Psoas muscle (tissue), 7 donors: ENCODE measurements at regions not wholly inside any gene's neighbourhood (a gene's known extent, or its start where the extent isn't known, plus 50 kb on each side); places are given as distances from the start of the nearest gene placed in this dataset.
"Not testable (repeated sequence)": the region's sequence is repeated elsewhere in the genome, so short reads cannot be mapped to it uniquely, and the experiment has no call there.

ENCODE experiments used
- ATAC-seq, 4 donors: fragments of 200-7000 bp; cut with Tn5 transposase; one replicate each; pipeline ENCODE4 v1.9.1; 2020; ENCODE audit warnings: moderate library complexity in 3 of 4, mild to moderate bottlenecking in 2 of 4
- DNase-seq, 2 donors: peaks; one replicate each; pipeline ENCODE4 v3.0.0-alpha.2; 2020
- H3K27ac ChIP-seq: fragments of 200-600 bp; one replicate; pipeline ENCODE4 v1.8.0; 2022
- H3K27me3 ChIP-seq, 3 donors: fragments of 200-600 bp in 1 of 3; one replicate each; pipeline versions ENCODE4 v1.6.1 to v1.8.0; 2013 to 2022; ENCODE audit warnings: low read length in 2 of 3, mild to moderate bottlenecking in 2 of 3, moderate library complexity in 1 of 3; ENCODE audit not compliant: insufficient read depth in 3 of 3
- H3K36me3 ChIP-seq, 2 donors: fragments of 200-600 bp in 1 of 2; one replicate each; pipeline versions ENCODE4 v1.6.1 to v1.8.0; 2013 to 2022; ENCODE audit warnings: low read depth in 1 of 2, mild to moderate bottlenecking in 1 of 2, moderate library complexity in 1 of 2; ENCODE audit not compliant: insufficient read depth in 1 of 2
- H3K4me1 ChIP-seq: fragments of 200-600 bp; one replicate; pipeline ENCODE4 v1.8.0; 2022
- H3K4me3 ChIP-seq: fragments of 200-600 bp; one replicate; pipeline ENCODE4 v1.8.0; 2022; ENCODE audit warnings: mild to moderate bottlenecking
- H3K9me3 ChIP-seq: fragments of 200-600 bp; one replicate; pipeline ENCODE4 v1.8.0; 2022
- WGBS, 3 donors: extraction: QIAGEN DNeasy Blood & Tissue Kit; methylation state at CpG; one replicate each; pipeline versions ENCODE4 v1.1.6 to v1.1.7; 2013; 5-methylcytosine and 5-hydroxymethylcytosine counted together
- intact Hi-C, 2 donors: fragments of 100-400 bp; cut with DNase I; formaldehyde crosslinking; loops; one replicate each; pipeline versions ENCODE4 v1.11.0 to v1.14.2; 2022
- TF ChIP-seq, protein P1 (sequence below): fragments of 200-600 bp; IDR thresholded peaks from one replicate; pipeline ENCODE4 v1.8.0; 2022; ENCODE audit warnings: antibody characterized with exemption
- donor health status: healthy with polysubstance abuse.
- donor health status: DM: no; HTN: no; CAD: no; lungs with moderate emphysema.
- donor health status: Bipolar disorder and iron deficiency.
- donor health status: healthy.
- donor health status: DM: yes; HTN: yes; CAD: no.
- donor health status: DM: no; HTN: no; CAD: no.
- donor health status: DM: yes; HTN: yes; CAD: no.

DNA sequence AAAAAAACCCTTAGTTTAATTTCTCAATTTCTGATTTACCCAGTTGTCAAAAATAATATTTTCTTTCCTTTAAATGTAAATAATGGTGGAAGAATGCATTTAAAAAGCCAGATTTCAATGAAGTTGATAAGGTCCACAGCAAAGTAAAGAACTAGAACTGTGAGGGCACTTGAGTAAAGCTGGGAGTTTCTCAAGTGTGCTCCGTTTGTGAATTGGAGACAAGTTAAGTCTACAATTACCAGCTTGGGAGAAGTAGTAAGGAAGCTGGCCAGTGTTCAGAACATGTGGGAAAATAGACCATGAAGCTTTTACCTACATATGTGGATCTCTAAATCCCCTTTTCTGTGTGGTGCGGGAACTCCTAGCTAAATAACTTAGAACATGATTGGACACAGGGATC lies 239.4 kb downstream of the OXSM start:
- ATAC-seq = no peak
- Histone ChIP-seq H3K27ac (no peak overlapping the region), H3K4me1 (no peaks in the 10 kb centered on the region), H3K9me3 (no peaks in the 10 kb centered on the region), H3K36me3 (no peaks in the 10 kb centered on the region), H3K27me3 (no peaks in the 10 kb centered on the region), H3K4me3 (no peak overlapping the region)
- intact Hi-C loops = no loop called here
- WGBS, 3 donors = 41 to 59% (median 45%) methylated on average over 2 of the region's 2 CpGs
- no peak for DNase-seq
- TF ChIP-seq, protein P1, sequence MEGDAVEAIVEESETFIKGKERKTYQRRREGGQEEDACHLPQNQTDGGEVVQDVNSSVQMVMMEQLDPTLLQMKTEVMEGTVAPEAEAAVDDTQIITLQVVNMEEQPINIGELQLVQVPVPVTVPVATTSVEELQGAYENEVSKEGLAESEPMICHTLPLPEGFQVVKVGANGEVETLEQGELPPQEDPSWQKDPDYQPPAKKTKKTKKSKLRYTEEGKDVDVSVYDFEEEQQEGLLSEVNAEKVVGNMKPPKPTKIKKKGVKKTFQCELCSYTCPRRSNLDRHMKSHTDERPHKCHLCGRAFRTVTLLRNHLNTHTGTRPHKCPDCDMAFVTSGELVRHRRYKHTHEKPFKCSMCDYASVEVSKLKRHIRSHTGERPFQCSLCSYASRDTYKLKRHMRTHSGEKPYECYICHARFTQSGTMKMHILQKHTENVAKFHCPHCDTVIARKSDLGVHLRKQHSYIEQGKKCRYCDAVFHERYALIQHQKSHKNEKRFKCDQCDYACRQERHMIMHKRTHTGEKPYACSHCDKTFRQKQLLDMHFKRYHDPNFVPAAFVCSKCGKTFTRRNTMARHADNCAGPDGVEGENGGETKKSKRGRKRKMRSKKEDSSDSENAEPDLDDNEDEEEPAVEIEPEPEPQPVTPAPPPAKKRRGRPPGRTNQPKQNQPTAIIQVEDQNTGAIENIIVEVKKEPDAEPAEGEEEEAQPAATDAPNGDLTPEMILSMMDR = no peak

DNA sequence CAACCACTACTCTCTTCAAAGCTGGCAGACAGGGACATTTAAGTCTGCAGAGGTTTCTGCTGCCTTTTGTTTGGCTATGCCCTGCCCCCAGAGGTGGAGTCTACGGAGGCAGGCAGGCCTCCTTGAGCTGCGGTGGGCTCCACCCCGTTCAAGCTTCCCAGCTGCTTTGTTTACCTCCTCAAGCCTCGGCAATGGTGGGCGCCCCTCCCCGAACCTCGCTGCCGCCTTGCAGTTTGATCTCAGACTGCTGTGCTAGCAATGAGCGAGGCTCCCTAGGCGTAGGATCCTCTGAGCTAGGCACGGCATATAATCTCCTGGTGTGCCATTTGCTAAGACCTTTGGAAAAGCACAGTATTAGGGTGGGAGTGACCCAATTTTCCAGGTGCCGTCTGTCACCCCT lies 252.2 kb downstream of the OXSM start:
- H3K27me3 ChIP-seq, DNase-seq, H3K36me3 ChIP-seq, H3K4me1 ChIP-seq, ATAC-seq, H3K27ac ChIP-seq, intact Hi-C loops, H3K4me3 ChIP-seq: not testable (repeated sequence)
- WGBS, 3 donors = 86 to 94% (median 88%) methylated on average over 12 of the region's 12 CpGs
- peaks cover 15% of the 10 kb centered on the region for H3K9me3 ChIP-seq

DNA sequence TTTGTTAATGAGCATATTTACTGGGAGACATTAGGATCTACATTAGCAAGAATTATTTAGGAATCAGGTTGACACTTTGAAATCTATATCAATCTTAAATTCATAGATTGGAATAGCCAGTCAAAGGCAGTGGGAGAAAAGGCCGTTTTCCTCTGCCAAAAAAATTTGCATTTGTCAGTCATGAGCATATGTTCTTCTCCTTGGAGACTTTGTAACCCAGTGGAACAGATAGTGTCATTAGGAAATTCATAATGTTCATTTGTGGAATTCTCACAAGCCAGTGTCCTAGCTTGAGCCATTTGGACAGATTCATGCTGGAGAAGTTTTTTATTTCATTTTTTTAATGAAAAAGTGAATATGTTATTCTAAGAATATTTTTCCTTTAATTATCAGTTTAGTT lies 260.1 kb downstream of the OXSM start:
- 15 to 36% (median 27%) methylated on average over 1 of the region's 1 CpG for WGBS, 3 donors

DNA sequence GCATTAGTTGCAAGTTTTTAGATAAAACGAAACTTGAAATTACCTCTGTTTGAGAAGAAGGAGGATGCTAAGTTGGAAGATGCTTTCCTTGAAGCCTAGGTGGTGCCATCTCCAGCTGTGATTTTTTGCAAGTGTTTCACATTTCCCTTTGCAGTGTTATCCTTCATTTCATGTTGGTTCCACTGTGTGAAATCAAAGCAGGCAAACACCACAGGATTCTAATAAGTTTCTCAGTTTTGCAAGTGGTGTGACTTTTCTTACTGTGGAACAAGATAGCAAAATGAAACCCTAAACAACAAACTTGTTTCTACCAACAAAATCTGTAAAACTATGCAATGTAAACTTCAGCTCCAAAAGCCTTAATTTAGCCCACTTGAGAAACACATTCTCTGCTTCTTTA lies 260.9 kb downstream of the OXSM start:
- Histone ChIP-seq H3K27ac (no peak overlapping the region), H3K9me3 (no peaks in the 10 kb centered on the region), H3K4me1 (no peaks in the 10 kb centered on the region), H3K27me3 (no peaks in the 10 kb centered on the region), H3K36me3 (no peaks in the 10 kb centered on the region), H3K4me3 (no peak overlapping the region)
- ATAC-seq = no peak
- WGBS, 3 donors = 70 to 94% (median 88%) methylated on average over 1 of the region's 1 CpG
- TF ChIP-seq, protein P1 = no peak
- intact Hi-C loops = no loop called here
- DNase-seq = no peak

More for the DNA sequence above, 260.1 kb downstream of the OXSM start:
- DNase-seq (no peak), ATAC-seq (no peak)
- intact Hi-C loops = no loop called here
- TF ChIP-seq, protein P1 = no peak
- no peaks in the 10 kb centered on the region for H3K27me3 ChIP-seq
- no peak overlapping the region for H3K27ac ChIP-seq
- no peaks in the 10 kb centered on the region for H3K9me3 ChIP-seq
- no peaks in the 10 kb centered on the region for H3K4me1 ChIP-seq
- H3K36me3 ChIP-seq = no peaks in the 10 kb centered on the region
- H3K4me3 ChIP-seq = no peak overlapping the region

DNA sequence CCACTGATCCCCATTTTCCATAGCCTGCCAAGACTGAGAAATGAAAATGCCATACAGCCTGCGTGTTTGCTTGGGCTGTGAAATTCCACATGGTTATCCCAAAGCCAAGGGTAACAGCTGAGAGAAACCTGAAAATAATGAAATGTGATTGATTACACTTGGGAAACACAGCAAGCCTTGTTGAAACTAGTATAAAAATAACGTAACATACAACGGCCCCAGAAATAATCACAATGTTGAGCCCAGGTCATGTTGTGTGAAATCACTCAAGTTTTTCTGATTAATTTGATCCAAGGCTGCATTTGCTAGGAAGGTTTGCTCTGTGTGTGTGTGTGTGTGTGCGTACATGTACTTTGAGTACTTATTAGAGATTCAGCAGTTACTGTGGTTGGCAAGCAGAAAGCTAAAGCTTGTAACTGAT lies 269.0 kb downstream of the OXSM start:
- TF ChIP-seq, protein P1 = no peak
- WGBS, 3 donors = 17 to 37% (median 31%) methylated on average over 4 of the region's 4 CpGs
- ATAC-seq (no peak), DNase-seq (no peak)
- Histone ChIP-seq H3K36me3 (no peaks in the 10 kb centered on the region), H3K4me3 (no peak overlapping the region), H3K27me3 (no peaks in the 10 kb centered on the region), H3K9me3 (no peaks in the 10 kb centered on the region), H3K27ac (no peak overlapping the region), H3K4me1 (no peaks in the 10 kb centered on the region)
- intact Hi-C loops = no loop called here
